Left ventricle myocardium inferior (tissue), 1 donor: ENCODE measurements at regions not wholly inside any gene's neighbourhood (a gene's known extent, or its start where the extent isn't known, plus 50 kb on each side); places are given as distances from the start of the nearest gene placed in this dataset.
"Not testable (repeated sequence)": the region's sequence is repeated elsewhere in the genome, so short reads cannot be mapped to it uniquely, and the experiment has no call there.

Experiments
- DNase-seq: peaks from one replicate; pipeline ENCODE4 v3.0.0-alpha.2; 2020
- H3K27ac ChIP-seq: fragments of 200-600 bp; replicated peaks from 2 replicates; pipeline ENCODE4 v1.8.0; 2021
- H3K27me3 ChIP-seq: fragments of 200-600 bp; 2 replicates; pipeline ENCODE4 v1.8.0; 2021; ENCODE audit warnings: low read depth
- H3K36me3 ChIP-seq: fragments of 200-600 bp; 2 replicates; pipeline ENCODE4 v1.8.0; 2021
- H3K4me1 ChIP-seq: fragments of 200-600 bp; 2 replicates; pipeline ENCODE4 v1.8.0; 2021
- H3K4me3 ChIP-seq: fragments of 200-600 bp; 2 replicates; pipeline ENCODE4 v1.8.0; 2021; ENCODE audit warnings: mild to moderate bottlenecking, moderate library complexity
- H3K9me3 ChIP-seq: fragments of 200-600 bp; replicated peaks from 2 replicates; pipeline ENCODE4 v1.8.0; 2021
- CTCF ChIP-seq: fragments of 200-600 bp; IDR thresholded peaks from 2 replicates; pipeline ENCODE4 v1.8.0; 2021; ENCODE audit warnings: antibody characterized with exemption, mild to moderate bottlenecking, borderline replicate concordance
- intact Hi-C: fragments of 100-400 bp; cut with micrococcal nuclease; formaldehyde crosslinking; loops from one replicate; pipeline ENCODE4 v1.11.0; 2022
- donor health status: DM: no; HTN: yes; CAD: no; lungs with severe emphysema.

- Histone ChIP-seq H3K9me3 (peaks cover 67% of the 10 kb centered on the region), H3K27ac (no peak overlapping the region), H3K4me3 (no peak overlapping the region), H3K36me3 (no peaks in the 10 kb centered on the region), H3K27me3 (no peaks in the 10 kb centered on the region), H3K4me1 (no peaks in the 10 kb centered on the region)
- no peak for TF ChIP-seq CTCF
- intact Hi-C loops = no loop called here
- no peak for DNase-seq
Measured at GRCh38 chr4:179678093-179678814, 2236.0 kb upstream of the AGA start.

- H3K27ac ChIP-seq, DNase-seq, H3K27me3 ChIP-seq, intact Hi-C loops, H3K36me3 ChIP-seq, H3K4me3 ChIP-seq, H3K4me1 ChIP-seq: not testable (repeated sequence)
- peaks cover 23% of the 10 kb centered on the region for H3K9me3 ChIP-seq
Measured at GRCh38 chr4:179683661-179684060, 2241.4 kb upstream of the AGA start.

GRCh38 chr4:179692222-179692621 is 2250.0 kb upstream of the AGA start:
- no peak overlapping the region for H3K4me3 ChIP-seq
- no peaks in the 10 kb centered on the region for H3K27me3 ChIP-seq
- no peaks in the 10 kb centered on the region for H3K36me3 ChIP-seq
- no peak overlapping the region for H3K27ac ChIP-seq
- no peak for DNase-seq
- no peak for TF ChIP-seq CTCF
- intact Hi-C loops = no loop called here
- no peaks in the 10 kb centered on the region for H3K4me1 ChIP-seq
- peaks cover 11% of the 10 kb centered on the region for H3K9me3 ChIP-seq

- DNase-seq = no peak
- intact Hi-C loops = no loop called here
- H3K27me3 ChIP-seq = no peaks in the 10 kb centered on the region
- no peak overlapping the region for H3K4me3 ChIP-seq
- TF ChIP-seq CTCF = no peak
- H3K9me3 ChIP-seq = no peaks in the 10 kb centered on the region
- H3K36me3 ChIP-seq = no peaks in the 10 kb centered on the region
- no peaks in the 10 kb centered on the region for H3K4me1 ChIP-seq
- no peak overlapping the region for H3K27ac ChIP-seq
Measured at GRCh38 chr4:179695175-179695574, 2252.9 kb upstream of the AGA start.

GRCh38 chr4:179698321-179698720 is 2256.1 kb upstream of the AGA start:
- no peaks in the 10 kb centered on the region for H3K4me1 ChIP-seq
- no peak overlapping the region for H3K27ac ChIP-seq
- DNase-seq = no peak
- H3K4me3 ChIP-seq = no peak overlapping the region
- H3K9me3 ChIP-seq = peaks cover 17% of the 10 kb centered on the region
- TF ChIP-seq CTCF = no peak
- intact Hi-C loops = no loop called here
- no peaks in the 10 kb centered on the region for H3K36me3 ChIP-seq
- H3K27me3 ChIP-seq = no peaks in the 10 kb centered on the region

- no peak for TF ChIP-seq CTCF
- Histone ChIP-seq H3K9me3 (peaks cover 12% of the 10 kb centered on the region), H3K36me3 (no peaks in the 10 kb centered on the region), H3K27me3 (no peaks in the 10 kb centered on the region), H3K4me1 (no peaks in the 10 kb centered on the region), H3K27ac (no peak overlapping the region), H3K4me3 (no peak overlapping the region)
- DNase-seq = no peak
- intact Hi-C loops = no loop called here
Measured at GRCh38 chr4:179709961-179710624, 2267.9 kb upstream of the AGA start.
